ENCODE measurements at regions not wholly inside any gene's neighbourhood (a gene's known extent, or its start where the extent isn't known, plus 50 kb on each side); places are given as distances from the start of the nearest gene placed in this dataset.
"Not testable (repeated sequence)": the region's sequence is repeated elsewhere in the genome, so short reads cannot be mapped to it uniquely, and the experiment has no call there.

DNA sequence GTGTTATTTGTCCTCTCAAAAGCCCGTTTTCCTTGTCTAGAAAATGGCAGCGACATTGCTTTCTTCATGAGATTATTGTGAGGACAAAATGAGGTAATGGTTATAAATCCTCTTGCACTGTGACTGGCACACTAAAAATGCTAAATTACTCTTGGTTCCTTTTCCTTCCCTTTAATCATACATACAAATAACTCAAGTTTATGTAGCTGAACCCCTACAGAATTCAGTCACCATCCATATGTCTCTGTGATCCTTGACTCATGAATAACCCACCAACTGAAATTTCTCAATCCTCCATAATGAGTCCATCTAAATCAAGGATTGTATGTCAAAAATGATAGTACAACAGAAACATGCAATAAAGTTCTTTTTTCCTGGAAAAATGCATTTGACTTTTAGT, 71.3 kb upstream of the VWC2 start:
- Histone ChIP-seq H3K27ac (no peak overlapping the region), H3K27me3 (replicated peaks) (no peaks in the 10 kb centered on the region), H3K36me3 (no peaks in the 10 kb centered on the region), H3K4me1 (replicated peaks) (no peaks in the 10 kb centered on the region), H3K9me3 (replicated peaks) (no peaks in the 10 kb centered on the region; the same call in 1 of the 2 replicates), H3K4me3 (no peak overlapping the region)
- DNase-seq (ENCODE audit: low read depth in 1 of 2, low spot score in 2 of 2) = no peak

DNA sequence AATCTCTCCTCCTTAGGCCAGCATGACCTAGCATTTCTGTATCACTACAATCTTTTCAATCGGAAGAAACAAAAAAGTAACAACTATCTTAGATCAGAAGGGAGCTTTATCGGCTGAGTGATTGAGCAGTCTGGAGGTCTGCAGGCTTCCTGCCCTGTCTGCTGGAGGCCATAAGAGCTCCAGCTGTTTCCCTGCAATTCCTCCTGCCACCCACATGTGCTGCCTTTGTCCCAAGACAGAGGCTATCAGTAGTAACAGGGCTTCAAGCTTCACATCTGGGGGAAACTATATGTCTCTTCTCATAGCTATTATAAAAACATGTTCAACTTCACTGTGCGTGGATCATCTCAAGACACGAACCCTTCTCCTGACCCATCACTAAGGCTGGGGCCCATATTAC, 70.1 kb upstream of the VWC2 start:
- H3K27me3 ChIP-seq (replicated peaks) = no peaks in the 10 kb centered on the region

DNA sequence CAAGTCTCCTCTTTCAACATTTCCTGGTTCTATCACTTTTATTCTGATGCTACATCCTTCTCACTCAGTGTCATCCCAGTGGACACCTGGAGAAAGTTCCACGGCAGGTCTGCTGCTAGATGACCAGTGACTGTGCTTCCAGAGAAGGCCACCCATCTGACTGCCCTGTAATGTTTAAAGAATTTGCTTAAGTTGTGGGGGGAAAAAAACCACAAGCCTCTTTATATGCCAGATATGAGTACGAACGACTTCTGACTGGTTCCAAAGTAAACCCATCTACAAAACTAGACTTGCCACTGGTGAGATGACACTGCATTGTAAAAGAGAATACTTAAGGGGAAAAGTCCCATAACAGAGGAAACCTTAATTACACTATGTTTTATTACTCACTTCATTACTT, 69.6 kb upstream of the VWC2 start:
- Histone ChIP-seq H3K4me3 (no peak overlapping the region), H3K27me3 (replicated peaks) (no peaks in the 10 kb centered on the region), H3K4me1 (replicated peaks) (no peaks in the 10 kb centered on the region), H3K9me3 (replicated peaks) (no peaks in the 10 kb centered on the region; the same call in 1 of the 2 replicates), H3K27ac (no peak overlapping the region), H3K36me3 (no peaks in the 10 kb centered on the region)
- no peak for DNase-seq (ENCODE audit: low read depth in 1 of 2, low spot score in 2 of 2)

More for the DNA sequence above, 70.1 kb upstream of the VWC2 start:
- H3K4me1 ChIP-seq (replicated peaks) = no peaks in the 10 kb centered on the region
- DNase-seq (ENCODE audit: low read depth in 1 of 2, low spot score in 2 of 2) = no peak
- H3K36me3 ChIP-seq = no peaks in the 10 kb centered on the region
- no peak overlapping the region for H3K27ac ChIP-seq
- H3K4me3 ChIP-seq = no peak overlapping the region
- no peaks in the 10 kb centered on the region; the same call in 1 of the 2 replicates for H3K9me3 ChIP-seq (replicated peaks)

DNA sequence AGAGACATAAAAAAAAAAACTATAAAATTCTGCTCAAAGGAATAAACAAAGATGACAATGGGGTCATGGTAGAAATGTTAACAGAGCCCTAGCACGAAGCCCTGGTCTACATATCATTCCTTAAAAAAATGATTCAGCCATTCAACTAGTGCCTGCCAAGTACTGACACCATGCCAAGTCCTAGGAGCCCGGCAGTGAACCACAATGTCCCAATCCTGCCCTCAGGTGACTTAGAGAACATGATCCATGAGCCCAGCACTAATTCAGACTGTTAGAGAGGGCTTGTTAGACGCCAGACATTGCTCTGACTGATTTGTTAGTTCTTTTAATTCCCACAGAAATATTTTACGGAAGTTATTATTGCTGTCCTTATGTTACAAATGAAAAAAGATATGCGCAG, 67.3 kb upstream of the VWC2 start:
- no peak for DNase-seq (ENCODE audit: low read depth in 1 of 2, low spot score in 2 of 2)
- no peaks in the 10 kb centered on the region for H3K27me3 ChIP-seq (replicated peaks)
- no peak overlapping the region for H3K27ac ChIP-seq
- no peak overlapping the region for H3K4me3 ChIP-seq
- H3K9me3 ChIP-seq (replicated peaks) = no peaks in the 10 kb centered on the region; the same call in 1 of the 2 replicates
- no peaks in the 10 kb centered on the region for H3K36me3 ChIP-seq
- H3K4me1 ChIP-seq (replicated peaks) = no peaks in the 10 kb centered on the region

DNA sequence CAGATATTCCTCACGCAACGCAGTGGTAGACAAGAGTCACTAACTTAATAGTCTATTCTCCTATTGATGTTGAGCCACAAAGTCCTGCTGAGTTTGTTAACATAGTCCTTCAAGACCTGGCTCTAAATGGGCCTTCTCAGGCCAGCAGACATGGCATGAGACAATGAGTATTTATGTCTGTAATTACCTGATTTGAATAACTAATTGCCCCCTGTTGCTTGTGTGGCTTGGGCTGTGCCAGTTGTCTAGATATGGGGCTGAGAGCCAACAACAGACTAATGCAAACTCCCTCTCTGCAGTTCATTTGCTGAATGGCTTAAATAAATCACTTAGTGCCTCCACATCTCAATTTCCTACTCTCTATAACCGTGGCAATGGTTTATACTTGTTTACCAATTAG, 65.5 kb upstream of the VWC2 start:
- H3K9me3 ChIP-seq (replicated peaks) = no peaks in the 10 kb centered on the region; the same call in 1 of the 2 replicates
- no peak for DNase-seq (ENCODE audit: low read depth in 1 of 2, low spot score in 2 of 2)
- no peak overlapping the region for H3K4me3 ChIP-seq
- H3K36me3 ChIP-seq = no peaks in the 10 kb centered on the region
- H3K4me1 ChIP-seq (replicated peaks) = no peaks in the 10 kb centered on the region
- H3K27ac ChIP-seq = no peak overlapping the region
- H3K27me3 ChIP-seq (replicated peaks) = no peaks in the 10 kb centered on the region

DNA sequence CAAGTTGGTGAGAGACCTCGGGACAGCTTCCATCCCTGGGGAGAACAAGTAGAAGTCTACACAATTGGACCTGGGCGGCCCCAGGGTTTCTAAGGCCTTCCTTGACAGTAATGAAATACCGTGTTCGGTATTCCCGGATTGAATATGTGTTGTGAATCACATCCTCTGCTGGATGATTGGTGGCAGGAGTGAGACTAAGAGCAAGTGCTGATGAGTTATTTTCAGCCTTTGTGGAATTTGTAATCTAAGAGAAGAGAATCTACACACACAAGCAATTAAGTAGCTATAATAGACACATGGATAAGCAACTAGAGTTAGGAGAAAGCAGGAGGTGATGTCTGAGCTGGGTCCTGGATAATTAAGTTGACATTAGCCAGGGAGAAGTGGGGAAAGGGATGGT, 64.8 kb upstream of the VWC2 start:
- no peaks in the 10 kb centered on the region; the same call in 1 of the 2 replicates for H3K9me3 ChIP-seq (replicated peaks)
- H3K4me3 ChIP-seq = no peak overlapping the region
- no peak for DNase-seq (ENCODE audit: low read depth in 1 of 2, low spot score in 2 of 2)
- H3K36me3 ChIP-seq = no peaks in the 10 kb centered on the region
- H3K27ac ChIP-seq = no peak overlapping the region
- H3K4me1 ChIP-seq (replicated peaks) = no peaks in the 10 kb centered on the region
- H3K27me3 ChIP-seq (replicated peaks) = no peaks in the 10 kb centered on the region

DNA sequence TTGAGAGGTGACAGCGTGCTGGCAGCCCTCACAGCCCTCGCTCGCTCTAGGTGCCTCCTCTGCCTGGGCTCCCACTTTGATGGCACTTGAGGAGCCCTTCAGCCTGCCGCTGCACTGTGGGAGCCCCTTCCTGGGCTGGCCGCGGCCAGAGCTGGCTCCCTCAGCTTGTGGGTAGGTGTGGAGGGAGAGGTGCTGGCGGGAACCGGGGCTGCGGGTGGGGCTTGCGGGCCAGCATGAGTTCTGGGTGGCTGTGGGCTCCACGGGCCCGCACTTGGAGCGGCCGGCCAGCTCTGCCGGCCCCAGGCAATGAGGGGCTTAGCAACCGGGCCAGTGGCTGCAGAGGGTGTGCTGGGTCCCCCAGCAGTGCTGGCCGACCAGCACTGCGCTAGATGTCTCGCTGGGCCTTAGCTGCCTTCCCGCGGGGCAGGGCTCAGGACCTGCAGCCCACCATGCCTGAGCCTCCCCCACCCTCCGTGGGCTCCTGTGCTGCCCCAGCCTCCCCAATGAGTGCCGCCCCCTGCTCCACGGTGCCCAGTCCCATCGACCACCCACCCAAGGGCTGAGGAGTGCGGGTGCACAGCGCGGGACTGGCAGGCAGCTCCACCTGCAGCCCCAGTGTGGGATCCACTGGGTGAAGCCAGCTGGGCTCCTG, 62.2 kb upstream of the VWC2 start:
- not testable (repeated sequence) for H3K27me3 ChIP-seq (replicated peaks); DNase-seq (ENCODE audit: low read depth in 1 of 2, low spot score in 2 of 2); H3K4me3 ChIP-seq; H3K9me3 ChIP-seq (replicated peaks); H3K4me1 ChIP-seq (replicated peaks); H3K36me3 ChIP-seq; H3K27ac ChIP-seq

DNA sequence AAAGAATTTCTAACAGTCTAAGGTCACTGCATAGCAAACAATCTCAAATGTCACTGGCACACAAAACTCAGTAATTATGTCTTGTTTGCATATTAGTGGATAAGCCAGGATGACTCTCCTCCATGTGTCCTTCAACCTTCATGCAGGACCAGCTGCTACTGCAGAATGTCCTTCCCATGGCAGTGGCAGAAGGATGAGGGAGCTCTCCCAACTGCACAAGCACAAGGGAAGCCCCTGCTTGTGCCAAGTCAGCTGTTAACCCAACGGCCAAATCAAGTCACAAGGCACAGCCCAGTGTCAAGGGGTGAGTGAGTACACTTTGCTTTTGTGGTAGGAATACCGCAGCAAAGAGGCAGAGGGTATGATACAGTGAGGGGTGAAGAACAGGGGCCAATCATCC, 59.3 kb upstream of the VWC2 start:
- Histone ChIP-seq H3K4me1 (replicated peaks) (no peaks in the 10 kb centered on the region), H3K4me3 (no peak overlapping the region), H3K9me3 (replicated peaks) (no peaks in the 10 kb centered on the region; the same call in none of the 2 replicates), H3K27ac (no peak overlapping the region), H3K27me3 (replicated peaks) (no peaks in the 10 kb centered on the region), H3K36me3 (no peaks in the 10 kb centered on the region)
- no peak for DNase-seq (ENCODE audit: low read depth in 1 of 2, low spot score in 2 of 2)

DNA sequence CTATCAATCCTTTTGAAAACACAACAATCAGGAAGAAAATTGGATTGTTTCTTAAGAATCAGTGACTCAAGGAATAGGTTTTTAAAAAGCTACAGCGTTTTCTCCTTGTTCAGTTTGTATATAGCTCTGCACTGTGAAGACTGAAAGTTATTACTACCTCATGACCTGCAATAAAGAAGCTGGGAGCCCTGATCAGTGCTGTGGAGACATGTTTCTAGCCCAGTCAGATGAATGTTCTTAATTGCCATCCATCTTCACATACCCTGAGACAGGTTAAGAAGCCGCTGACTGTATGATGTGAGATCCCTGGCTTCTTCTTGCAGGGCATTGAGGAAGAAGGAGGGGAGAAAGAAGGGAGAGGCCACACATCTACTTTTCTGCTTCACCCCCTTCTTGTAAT, 58.0 kb upstream of the VWC2 start:
- Histone ChIP-seq H3K27ac (no peak overlapping the region), H3K36me3 (no peaks in the 10 kb centered on the region), H3K9me3 (replicated peaks) (no peaks in the 10 kb centered on the region; the same call in 1 of the 2 replicates), H3K4me3 (no peak overlapping the region), H3K27me3 (replicated peaks) (no peaks in the 10 kb centered on the region), H3K4me1 (replicated peaks) (no peaks in the 10 kb centered on the region)
- no peak for DNase-seq (ENCODE audit: low read depth in 1 of 2, low spot score in 2 of 2)

DNA sequence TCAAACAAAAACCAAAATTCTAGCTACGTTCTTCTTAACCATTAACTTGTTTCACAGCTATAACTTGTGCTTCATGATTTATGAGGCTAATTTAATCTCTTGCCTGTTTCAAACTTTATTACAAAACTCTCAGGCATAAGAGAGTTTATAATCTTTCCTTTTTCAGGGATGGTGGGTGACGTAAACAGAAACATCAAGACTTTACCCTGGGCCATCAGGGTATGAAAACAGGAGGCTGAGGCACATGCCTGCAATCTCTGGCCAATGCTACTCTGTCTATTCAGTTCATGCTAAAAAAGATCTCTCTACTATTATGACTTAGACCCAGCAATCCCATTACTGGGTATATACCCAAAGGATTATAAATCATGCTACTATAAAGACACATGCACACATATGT, 55.9 kb upstream of the VWC2 start:
- H3K27me3 ChIP-seq (replicated peaks) = no peaks in the 10 kb centered on the region
- H3K9me3 ChIP-seq (replicated peaks) = no peaks in the 10 kb centered on the region; the same call in 1 of the 2 replicates
- no peak overlapping the region for H3K27ac ChIP-seq
- H3K4me1 ChIP-seq (replicated peaks) = no peaks in the 10 kb centered on the region
- H3K36me3 ChIP-seq = no peaks in the 10 kb centered on the region
- H3K4me3 ChIP-seq = no peak overlapping the region
- DNase-seq (ENCODE audit: low read depth in 1 of 2, low spot score in 2 of 2) = no peak

DNA sequence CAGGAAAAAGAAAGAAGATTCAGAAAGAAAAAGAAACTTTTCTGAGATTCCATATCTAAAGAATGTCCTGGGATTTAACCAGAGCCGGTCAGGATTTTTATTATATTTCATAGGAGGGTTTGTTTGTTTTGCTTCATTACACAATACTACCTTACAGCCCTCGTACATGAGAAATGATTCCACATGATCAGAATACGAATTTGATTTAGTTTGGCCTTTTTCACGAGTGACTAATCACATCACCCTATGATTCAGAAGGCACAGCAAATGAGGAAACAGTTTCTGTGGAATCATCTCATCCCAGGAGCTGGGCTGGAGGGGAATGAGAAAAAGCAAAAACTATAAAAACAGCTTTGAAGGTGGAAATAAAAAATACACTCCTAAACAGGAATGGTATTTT, 54.7 kb upstream of the VWC2 start:
- DNase-seq (ENCODE audit: low read depth in 1 of 2, low spot score in 2 of 2) = no peak
- H3K9me3 ChIP-seq (replicated peaks) = no peaks in the 10 kb centered on the region; the same call in 1 of the 2 replicates
- no peaks in the 10 kb centered on the region for H3K27me3 ChIP-seq (replicated peaks)
- H3K4me1 ChIP-seq (replicated peaks) = no peaks in the 10 kb centered on the region
- H3K36me3 ChIP-seq = no peaks in the 10 kb centered on the region
- no peak overlapping the region for H3K4me3 ChIP-seq
- no peak overlapping the region for H3K27ac ChIP-seq

DNA sequence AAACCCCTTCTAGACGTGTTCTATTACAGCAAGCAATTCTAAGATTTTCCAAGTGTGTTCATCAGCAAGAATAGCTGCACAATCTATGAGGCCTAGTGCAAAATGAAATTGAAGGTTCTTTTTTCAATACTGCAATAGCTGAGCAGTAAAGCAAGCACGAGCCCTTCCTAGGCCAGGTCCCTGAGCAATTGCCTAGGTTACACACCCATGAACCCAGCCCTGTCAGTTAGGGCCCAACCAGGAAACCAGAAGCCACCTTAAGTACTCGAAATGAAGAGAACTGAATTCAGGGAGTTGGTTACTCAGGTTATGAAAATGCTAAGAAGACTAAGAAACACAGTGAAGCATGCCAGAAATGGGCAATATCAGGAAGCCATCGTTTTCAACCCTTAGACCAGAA, 52.0 kb upstream of the VWC2 start:
- no peak for DNase-seq (ENCODE audit: low read depth in 1 of 2, low spot score in 2 of 2)
- Histone ChIP-seq H3K36me3 (no peaks in the 10 kb centered on the region), H3K9me3 (replicated peaks) (no peaks in the 10 kb centered on the region), H3K4me3 (no peak overlapping the region), H3K27ac (no peak overlapping the region), H3K4me1 (replicated peaks) (no peaks in the 10 kb centered on the region), H3K27me3 (replicated peaks) (no peaks in the 10 kb centered on the region)
